NCI-H1436 treated with DMSO at 0.1 percent for 48 hours (cell line): ENCODE measurements at regions not wholly inside any gene's neighbourhood (a gene's known extent, or its start where the extent isn't known, plus 50 kb on each side); places are given as distances from the start of the nearest gene placed in this dataset.
"Not testable (repeated sequence)": the region's sequence is repeated elsewhere in the genome, so short reads cannot be mapped to it uniquely, and the experiment has no call there.

ENCODE experiments used
- DNase-seq: peaks from one replicate; lab custom pipeline; 2025; lab: John Stamatoyannopoulos, UW

DNA sequence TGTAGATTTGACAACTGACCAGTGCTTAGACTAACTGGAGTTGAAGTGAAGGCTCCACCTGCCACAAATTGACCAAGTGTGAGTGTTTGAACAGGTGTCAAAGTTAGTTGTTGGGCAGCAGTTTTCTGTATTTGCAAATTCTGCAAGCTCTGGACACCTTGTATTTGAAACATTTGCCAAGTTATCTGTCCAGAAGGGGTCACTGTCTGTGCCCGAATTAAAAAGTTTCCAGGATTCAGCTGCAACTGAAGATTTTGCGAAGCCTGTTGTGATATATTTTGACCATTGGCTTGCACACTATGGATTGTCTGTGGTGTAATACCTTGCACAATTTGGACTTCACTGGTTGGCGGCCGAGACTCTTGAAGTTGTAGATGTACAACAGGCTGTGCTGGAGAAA, 1690.7 kb downstream of the SLITRK5 start:
- DNase-seq = no peak

DNA sequence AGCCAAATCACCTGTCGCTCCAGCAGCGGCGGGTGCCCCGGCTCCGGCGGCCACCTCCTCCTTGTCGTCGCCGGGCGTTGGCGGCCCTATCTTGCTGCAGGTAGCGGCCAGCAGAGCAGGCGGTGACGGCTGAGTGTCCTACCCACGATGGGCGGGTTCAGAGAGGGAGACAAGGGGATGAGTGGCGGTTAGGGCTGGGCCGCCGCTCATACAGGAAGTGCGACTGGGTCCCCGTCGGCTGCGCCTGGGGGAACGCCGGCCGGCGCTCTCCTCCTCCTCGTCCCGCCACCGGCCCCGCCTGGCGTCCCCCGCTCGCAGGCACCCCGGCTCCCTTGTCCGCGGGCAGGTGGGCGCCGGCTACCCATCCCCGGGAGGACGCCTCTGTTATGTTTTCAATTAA, 1692.0 kb downstream of the SLITRK5 start:
- no peak for DNase-seq

DNA sequence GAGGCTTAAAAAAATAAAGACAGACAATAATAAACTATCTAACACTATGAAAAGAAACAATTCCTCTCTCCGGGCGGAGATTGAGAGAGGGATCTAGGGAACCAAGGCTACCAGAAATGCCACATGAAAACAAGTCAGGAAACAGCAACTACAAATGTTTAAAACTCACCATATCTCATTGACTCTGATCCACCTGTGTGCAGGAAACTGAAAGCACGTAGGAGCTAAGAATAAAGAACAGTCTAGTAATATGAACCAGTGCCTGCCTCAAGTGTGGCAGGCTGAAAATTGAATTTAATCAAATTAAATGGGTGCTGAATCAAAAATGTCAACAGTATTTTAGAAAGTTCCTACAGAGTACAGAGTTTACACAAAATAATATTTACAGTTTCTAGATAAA, 1701.0 kb downstream of the SLITRK5 start:
- DNase-seq = no peak

DNA sequence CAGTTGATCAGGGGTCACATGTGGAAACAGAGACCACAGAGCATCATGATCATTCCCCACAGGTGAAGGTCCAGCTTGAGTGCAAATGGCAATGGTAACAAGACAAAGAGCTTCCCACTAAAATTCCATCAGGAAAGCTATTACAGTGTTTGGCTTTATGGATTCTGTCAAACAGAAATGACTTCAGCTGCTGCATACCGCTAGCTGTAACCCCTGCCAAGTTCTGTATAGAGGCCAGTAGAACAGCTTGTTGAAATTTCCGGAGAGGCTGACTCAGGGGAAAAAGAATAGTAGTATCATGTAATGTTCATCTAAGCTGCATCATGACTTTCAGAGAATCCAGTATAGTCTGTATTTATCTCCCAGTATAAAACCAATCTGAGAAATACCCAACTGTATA, 1704.7 kb downstream of the SLITRK5 start:
- DNase-seq = no peak

DNA sequence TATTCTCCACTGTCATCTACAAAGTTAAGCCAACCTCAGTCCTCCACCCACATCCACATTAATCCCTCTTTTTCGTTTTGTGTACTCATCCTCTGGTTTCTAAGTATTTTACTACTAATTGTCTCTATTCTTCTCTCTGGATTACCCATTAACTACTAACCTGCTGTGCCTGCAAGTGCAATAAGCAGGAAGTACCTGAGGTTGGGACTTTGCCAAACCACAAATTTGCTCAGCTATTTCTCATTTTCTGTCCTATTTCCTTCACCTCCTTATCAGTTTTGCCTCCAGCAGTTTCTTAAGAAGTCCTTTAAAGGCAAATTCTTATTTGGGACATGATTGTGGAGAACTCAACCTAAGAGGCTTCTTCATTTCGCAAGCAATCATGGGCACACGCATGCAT, 1708.9 kb downstream of the SLITRK5 start:
- no peak for DNase-seq

DNA sequence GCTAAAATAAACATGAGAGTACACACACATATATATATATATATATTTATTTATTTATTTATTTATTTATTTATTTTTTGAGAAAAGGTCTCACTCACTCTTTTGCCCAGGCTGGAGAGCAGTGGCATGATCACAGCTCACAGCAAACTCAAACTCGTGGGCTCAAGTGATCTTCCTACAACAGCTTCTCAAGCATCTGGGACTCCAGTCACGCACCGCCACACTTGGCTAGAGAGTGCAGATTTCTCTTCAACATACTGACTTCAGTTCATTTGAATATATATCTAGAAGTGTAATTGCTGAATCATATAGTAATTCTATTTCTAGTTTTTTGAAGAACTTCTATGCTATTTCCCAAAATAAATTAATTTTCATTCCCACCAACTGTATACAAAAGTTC, 1711.8 kb downstream of the SLITRK5 start:
- DNase-seq = no peak

DNA sequence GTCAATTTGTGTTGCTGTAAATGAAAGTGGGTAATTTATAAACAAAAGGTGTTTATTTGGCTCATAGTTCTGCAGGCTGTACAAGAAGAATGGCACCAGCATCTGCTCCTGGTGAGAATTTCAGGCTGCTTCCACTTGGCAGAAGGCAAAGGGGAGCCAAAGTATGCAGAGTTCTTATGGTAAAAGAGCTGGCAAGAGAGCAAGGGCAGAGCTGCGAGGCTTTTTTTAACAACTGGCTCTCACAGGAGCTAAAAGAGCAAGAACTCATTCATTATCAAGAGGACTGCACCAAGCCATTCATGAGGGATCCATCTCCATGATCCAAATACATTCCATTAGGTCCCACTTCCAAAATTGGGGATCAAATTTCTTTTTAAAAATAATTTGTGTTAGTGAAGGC, 1712.7 kb downstream of the SLITRK5 start:
- DNase-seq = no peak

DNA sequence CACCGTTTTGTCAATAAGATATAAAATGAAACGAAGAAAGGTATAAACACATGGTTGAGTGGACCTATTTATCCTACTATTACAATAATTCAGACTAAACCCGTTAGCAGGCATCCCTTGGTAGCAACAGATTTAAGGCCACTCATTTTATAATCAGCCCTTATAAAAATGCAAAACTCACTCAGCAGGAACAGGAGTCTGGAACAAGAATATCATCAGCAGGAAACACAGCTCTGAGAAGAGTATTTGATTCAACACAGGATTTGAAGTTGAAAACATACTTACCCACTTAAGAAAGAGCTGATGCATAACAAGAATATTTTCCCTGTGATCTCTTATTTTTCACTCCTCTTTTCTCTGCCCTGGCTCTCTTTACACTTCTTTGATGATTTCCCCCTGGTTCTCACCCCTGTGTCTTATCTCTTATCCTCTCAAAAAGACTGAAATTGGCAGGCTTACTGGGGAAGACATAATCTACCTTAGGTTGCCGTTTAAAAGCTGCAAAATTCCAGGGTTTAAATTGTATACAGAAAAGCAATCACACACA, 1722.7 kb downstream of the SLITRK5 start:
- no peak for DNase-seq

DNA sequence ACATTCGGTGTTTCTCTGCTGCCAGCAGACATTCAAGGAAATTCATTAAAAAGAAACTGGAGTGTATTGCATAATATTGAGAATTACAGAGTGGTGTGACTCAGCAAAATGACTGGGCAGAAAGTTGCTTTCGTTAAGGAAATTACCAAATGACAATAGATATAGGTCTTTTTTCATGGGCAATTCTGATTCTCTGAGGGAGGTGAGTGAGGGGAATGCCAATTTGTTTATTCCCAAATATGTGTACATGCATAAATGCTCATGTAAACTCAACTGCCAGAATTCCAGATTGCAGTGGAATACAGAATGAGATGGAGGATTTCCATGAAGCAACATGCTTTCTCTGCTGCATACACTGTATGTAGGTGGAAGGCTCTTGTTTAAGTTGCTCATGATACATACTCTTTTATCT, 1730.1 kb downstream of the SLITRK5 start:
- no peak for DNase-seq

DNA sequence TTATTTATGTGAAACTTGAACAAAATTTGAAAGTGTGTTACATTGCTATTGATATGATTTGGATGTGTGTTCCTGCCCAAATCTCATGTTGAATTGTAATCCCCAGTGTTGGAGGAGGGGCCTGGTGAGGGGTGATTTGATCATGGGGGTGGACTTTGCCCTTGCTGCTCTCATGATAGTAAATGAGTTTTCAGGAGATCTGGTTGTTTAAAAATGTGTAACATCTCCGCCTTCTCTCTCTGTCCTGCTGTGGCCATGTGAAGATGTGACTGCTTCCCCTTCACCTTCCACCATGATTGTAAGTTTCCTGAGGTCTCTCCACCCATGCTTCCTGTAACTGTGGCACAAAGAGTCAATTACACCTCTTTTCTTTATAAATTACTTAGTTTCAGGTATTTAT, 1731.0 kb downstream of the SLITRK5 start:
- no peak for DNase-seq

DNA sequence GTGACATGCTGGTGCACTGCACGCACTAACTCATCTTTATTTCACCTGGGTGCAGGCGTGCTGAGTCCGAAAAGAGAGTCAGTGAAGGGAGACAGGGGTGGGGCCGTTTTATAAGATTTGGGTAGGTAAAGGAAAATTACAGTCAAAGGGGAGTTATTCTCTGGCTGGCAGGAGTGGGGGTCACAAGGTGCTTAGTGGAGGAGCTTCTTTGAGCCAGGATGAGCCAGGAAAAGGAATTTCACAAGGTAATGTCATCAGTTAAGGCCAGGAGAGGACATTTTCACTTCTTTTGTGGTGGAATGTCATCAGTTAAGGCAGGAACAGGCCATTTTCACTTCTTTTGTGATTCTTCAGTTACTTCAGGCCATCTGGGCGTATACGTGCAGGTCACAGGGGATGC, 1734.9 kb downstream of the SLITRK5 start:
- DNase-seq = not testable (repeated sequence)

DNA sequence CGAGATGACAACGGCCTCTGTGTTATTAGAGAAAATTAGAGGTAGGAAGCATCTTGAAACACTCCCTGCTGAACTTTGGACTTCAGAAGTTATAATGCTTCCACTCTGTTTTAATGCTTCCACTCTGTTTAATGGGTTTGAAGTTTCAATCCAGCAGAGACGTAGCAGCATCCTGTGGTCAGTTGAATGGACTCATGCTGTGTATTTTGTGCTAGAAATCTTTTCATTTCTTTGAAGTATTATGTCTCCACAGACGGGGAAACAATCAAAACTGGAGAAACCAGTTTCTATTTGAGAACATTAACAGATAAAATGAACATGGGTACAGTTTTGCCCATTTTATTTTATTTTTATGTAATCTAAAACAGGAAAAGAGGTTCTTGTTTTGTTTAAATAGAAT, 1736.2 kb downstream of the SLITRK5 start:
- no peak for DNase-seq

DNA sequence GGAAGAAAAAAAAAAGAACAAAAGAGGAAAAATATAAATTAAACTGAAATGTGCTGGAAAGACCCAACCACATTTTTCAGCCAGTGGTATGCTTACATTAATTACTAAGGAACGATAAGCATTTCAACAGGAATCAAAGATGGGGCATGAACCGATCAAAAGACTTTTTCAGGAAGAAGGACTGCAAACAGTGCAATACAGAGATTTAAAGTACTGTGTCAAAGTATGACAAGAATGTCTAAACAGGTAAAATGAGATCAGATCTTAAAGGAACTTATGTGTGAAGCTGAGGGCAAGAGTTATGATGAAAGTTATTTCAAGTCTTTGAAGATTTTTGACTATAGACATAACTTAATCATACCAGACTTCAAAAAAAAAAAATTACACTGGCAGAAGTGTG, 1761.8 kb downstream of the SLITRK5 start:
- no peak for DNase-seq

DNA sequence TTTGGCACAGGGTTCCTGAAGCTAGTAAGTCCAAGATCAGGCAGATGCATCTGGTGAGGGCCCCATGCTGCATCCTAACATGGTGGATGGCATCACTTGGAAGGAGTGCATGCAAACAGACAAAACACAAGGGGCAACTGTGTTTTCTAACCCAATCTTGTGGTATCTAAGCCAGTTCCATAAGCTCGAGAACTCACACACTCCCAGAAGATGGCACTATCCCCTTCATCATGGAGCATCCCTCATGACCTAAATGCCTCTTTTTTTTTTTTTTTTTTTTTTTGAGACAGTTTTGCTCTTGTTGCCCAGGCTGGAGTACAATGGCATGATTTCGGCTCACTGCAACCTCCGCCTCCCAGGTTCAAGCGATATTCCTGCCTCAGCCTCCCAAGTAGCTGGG, 1763.5 kb downstream of the SLITRK5 start:
- not testable (repeated sequence) for DNase-seq

DNA sequence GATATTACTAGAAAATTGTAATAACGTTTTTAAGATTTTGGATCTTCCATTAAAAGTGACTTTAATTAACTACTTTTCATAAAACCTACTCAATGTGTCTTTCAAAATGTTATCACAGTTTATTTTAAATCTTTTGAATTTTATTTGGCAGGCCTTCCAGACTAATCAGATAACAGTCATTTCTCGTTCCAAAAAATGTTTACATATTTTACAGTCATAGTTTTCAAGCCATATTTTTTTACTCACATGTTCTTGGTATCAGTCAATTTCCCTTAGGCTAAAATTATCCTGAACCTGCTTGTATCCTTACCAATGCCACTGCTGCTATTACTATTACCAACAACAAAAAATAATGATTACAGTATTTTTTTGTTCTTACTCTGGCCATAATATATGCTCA, 1783.5 kb downstream of the SLITRK5 start:
- no peak for DNase-seq

DNA sequence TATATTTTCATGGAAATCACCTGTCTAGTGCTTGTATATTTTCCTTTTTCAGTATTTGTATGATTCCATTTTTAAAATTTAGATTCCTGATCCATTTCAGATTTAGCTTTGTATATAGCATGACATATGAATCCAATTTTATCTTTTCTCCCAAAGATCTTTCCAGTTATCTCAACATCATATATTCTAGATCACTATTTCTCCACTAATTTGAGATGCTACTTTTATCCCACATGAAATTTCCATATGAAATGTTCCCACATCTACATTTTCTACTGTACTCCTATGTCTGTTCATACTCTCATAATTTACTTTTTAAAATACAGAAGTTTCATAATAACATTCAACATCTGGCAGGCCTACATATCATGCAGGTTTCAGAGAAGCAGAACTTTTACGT, 1784.1 kb downstream of the SLITRK5 start:
- no peak for DNase-seq

DNA sequence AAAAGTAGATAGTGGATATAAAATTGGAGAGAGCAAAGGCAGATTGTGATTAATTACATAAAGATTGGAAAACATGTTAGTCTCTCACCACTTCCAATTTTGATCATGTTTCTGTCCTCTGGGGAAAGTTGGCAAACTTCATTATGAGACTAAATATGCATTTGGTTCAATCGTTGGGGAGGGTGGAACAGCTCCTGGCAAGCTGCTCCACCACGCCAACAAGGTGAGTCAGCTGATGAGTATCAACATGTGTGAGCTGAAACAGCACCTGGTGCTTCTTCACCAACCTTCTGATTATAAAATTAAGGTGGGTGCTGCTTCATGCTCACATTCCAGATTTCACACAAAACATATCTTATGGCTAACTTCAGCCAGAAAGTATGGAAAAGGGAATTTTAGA, 1784.6 kb downstream of the SLITRK5 start:
- DNase-seq = no peak

DNA sequence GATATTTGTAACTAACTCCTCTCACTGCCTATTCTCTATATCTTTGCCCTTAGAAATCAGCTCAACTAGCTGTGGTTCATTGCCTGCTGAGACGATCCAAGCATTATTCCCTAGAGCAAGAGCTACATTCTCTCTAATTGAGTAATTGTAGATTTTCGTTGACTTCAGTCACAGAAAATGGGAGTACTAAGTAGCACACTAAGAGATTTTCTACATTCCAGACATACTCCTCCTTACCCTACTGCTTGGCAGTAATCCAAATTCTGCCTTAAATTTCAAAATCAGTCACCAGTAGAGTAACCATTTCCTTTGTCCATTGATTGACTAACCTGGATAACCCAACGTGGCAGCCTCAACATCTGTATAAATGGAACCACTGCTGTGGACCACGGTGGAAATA, 1786.8 kb downstream of the SLITRK5 start:
- DNase-seq = no peak

DNA sequence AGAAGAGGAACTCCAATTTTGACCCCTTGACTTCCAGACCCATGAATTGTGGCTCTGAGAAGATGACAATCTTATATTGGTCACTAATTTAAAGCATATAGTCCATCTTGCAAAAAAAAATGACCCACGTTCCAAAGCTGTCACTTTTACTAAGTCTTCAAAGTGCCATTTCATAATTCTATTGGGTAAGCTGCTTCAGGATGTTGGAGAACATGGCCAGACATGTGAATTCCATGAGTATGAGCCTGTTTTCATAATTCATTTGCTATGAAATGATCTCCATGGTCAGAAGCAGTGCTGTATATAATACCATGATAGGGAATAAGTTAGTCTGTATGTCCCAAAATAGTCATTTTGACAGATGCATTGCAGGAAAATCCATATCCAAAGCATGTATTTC, 1787.3 kb downstream of the SLITRK5 start:
- DNase-seq = no peak

DNA sequence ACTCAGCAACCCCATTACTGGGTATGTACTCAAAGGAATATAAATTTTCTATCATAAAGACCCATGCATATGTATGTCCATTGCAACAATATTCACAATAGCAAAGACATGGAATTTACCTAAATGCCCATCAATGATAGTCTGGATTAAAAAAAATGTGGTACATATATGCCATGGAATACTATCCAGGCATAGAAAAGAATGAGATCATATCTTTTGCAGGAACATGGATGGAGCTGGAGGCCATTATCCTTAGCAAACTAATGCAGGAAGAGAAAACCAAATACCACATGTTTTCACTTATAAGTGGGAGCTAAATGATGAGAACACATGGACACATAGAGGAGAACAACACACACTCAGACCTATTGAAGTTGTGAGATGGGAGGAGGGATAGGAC, 1789.7 kb downstream of the SLITRK5 start:
- not testable (repeated sequence) for DNase-seq

DNA sequence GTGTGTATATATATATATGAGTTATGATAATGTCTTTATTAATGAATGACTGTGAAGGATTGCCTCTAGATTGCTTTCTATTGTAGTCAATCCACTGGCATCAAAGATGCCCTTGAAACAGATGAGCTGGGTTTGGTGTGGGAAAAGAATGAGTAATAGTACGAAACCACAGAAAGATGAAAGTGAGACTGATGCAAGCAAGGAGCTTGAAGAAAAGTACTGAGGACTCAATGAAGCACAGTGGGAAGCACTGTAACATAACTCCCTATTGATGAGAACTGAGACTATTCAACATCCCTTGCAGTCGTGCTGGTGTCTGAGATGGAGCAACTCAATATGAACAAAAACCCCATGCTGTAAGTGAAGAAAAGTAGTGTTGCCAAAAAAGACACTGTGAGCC, 1794.2 kb downstream of the SLITRK5 start:
- no peak for DNase-seq

DNA sequence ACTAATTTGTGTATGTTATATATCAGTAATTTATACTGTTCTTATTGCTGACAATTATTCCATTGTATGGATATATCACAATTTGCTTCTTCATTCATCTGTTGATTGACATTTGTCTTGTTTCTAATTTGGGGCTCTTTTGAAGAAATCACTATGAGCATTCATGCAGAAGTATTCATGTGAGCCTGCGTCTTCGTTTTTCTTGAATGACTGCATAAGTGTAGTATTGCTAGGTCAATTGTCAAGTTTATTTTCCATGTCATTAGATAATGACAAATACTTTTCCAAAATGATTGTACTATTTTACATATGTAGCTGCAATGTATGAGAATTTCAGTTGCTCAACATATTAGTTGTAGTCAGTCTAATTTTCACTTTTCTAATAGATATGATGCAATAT, 1796.9 kb downstream of the SLITRK5 start:
- no peak for DNase-seq

DNA sequence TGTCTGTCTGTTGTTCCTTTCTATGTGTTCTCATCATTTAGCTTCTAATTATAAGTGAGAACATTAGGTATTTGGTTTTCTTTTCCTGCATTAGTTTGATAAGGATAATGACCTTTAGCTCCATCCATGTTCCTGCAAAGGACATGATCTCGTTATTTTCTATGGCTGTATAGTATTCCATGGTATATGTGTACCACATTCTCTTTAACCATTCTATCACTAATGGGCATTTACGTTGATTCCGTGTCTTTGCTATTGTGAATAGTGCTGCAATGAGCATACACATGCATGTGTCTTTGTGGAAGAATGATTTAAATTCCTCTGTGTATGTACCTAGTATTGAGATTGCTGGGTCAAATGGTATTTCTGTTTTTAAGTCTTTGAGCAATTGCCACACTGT, 1799.7 kb downstream of the SLITRK5 start:
- DNase-seq = no peak

DNA sequence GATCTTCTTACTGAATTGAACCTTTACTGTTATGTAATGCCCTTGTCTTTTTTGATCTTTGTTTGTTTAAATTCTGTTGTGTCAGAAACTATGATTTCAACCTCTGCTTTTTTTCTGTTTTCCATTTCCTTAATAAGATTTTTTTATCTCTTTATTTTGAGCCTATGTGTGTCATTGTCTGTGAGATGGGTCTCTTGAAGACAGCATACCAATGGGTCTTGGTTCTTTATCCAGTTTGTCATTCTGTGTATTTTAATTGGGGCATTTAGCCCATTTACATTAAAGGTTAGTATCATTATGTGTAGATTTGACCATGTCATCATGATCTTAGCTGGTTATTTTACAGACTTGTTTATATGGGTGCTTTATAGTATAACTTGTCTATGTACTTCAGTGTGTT, 1803.3 kb downstream of the SLITRK5 start:
- DNase-seq = no peak

DNA sequence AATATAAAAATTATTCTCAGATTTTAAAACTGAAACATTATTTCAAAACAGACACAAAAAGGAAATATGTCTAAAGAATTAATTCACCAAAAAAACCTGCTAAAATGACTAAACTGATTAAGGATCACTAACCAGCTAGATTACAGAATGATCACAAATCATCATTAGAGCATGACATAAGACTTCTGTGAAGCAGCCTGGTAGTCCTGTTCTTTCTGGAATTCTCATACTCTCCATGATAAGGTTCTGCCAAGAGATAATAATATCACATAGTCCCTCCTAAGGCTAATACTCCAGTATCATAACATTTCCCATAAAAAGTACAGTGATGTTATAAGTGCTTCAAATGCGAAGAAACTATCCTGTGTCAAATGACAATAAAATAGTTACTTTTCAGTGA, 1814.9 kb downstream of the SLITRK5 start:
- no peak for DNase-seq
